HG02885 (cell line): ENCODE measurements at regions not wholly inside any gene's neighbourhood (a gene's known extent, or its start where the extent isn't known, plus 50 kb on each side); places are given as distances from the start of the nearest gene placed in this dataset.

Experiments
- ATAC-seq: cut with Tn5 transposase; IDR thresholded peaks from one replicate; pipeline ENCODE4 v1.9.1; 2021; ENCODE audit warnings: mild to moderate bottlenecking; ENCODE audit not compliant: unreplicated experiment, poor library complexity

- no peak for ATAC-seq
These were observed 53.9 kb upstream of the FLT1 start for GRCh38 chr13:28548872-28549271.

GRCh38 chr13:28548468-28548867, 53.5 kb upstream of the FLT1 start:
- ATAC-seq = no peak

- ATAC-seq = no peak
These were observed 50.8 kb upstream of the FLT1 start for GRCh38 chr13:28545583-28546333.
